ENCODE measurements at regions not wholly inside any gene's neighbourhood (a gene's known extent, or its start where the extent isn't known, plus 50 kb on each side); places are given as distances from the start of the nearest gene placed in this dataset.

- TF ChIP-seq ZNF580 (tag by site-specific recombination; IDR thresholded peaks at IDR 0.05) (no peak), ZIC2 (tag by site-specific recombination; IDR thresholded peaks at IDR 0.05) (no peak)
Measured at GRCh38 chr12:84542289-84542688, 370.3 kb downstream of the SLC6A15 start (continued).

GRCh38 chr12:84537666-84538065 lies 374.9 kb downstream of the SLC6A15 start:
- CTCF ChIA-PET: no interaction called here
- H3K4me3 ChIP-seq (ENCODE audit: low read depth, low read length): no peak overlapping the region

GRCh38 chr12:84512751-84513150 lies 399.8 kb downstream of the SLC6A15 start:
- POLR2A ChIA-PET: no interaction called here
- CTCF ChIA-PET: no interaction called here
- no peak overlapping the region for H3K4me3 ChIP-seq (ENCODE audit: low read depth, low read length)
- no peak overlapping the region for H3K27ac ChIP-seq (ENCODE audit: extremely low read depth, low read depth, low read length)
- H3K4me1 ChIP-seq (ENCODE audit: control insufficient read depth, insufficient read depth, low read length): no peaks in the 10 kb centered on the region
- no peaks in the 10 kb centered on the region for H3K36me3 ChIP-seq (ENCODE audit: control insufficient read depth in 2 of 2, insufficient read depth in 1 of 2, low read length in 2 of 2)
- no peaks in the 10 kb centered on the region for H3K9me3 ChIP-seq (ENCODE audit: control insufficient read depth, insufficient read depth, low read depth, low read length)
- no peak for TF ChIP-seq ZNF473 (tag by site-specific recombination; IDR thresholded peaks at IDR 0.05)
- TF ChIP-seq ZNF670 (tag by site-specific recombination; IDR thresholded peaks at IDR 0.05; ENCODE audit: low read depth): no peak
- TF ChIP-seq INSM2 (tag by site-specific recombination; IDR thresholded peaks at IDR 0.05): no peak
- TF ChIP-seq ZNF544 (tag by site-specific recombination; IDR thresholded peaks at IDR 0.05): no peak
- TF ChIP-seq REST (tag by site-specific recombination; IDR thresholded peaks at IDR 0.05): no peak
- TF ChIP-seq HOXD13 (CRISPR knock-in tag; IDR thresholded peaks at IDR 0.05; ENCODE audit: borderline replicate concordance): no peak
- no peak for TF ChIP-seq GFI1B (tag by site-specific recombination; IDR thresholded peaks at IDR 0.05)
- TF ChIP-seq ZNF610 (tag by site-specific recombination; IDR thresholded peaks at IDR 0.05; ENCODE audit: borderline replicate concordance): no peak
- no peak for TF ChIP-seq ZNF791 (tag by site-specific recombination; IDR thresholded peaks at IDR 0.05)
- no peak for TF ChIP-seq KLF16 (tag by site-specific recombination; IDR thresholded peaks at IDR 0.05)
- TF ChIP-seq ZNF394 (tag by site-specific recombination; IDR thresholded peaks at IDR 0.05; ENCODE audit: borderline replicate concordance): no peak
- TF ChIP-seq CTCF (tag by site-specific recombination; IDR thresholded peaks at IDR 0.05): no peak
- no peak for TF ChIP-seq TCF7L2 (IDR thresholded peaks at IDR 0.05; ENCODE audit: borderline replicate concordance, low read depth, low read length)
- no peak for TF ChIP-seq ZNF677 (tag by site-specific recombination; IDR thresholded peaks at IDR 0.05)
- TF ChIP-seq ZNF362 (tag by site-specific recombination; IDR thresholded peaks at IDR 0.05): no peak
- TF ChIP-seq ZNF366 (tag by site-specific recombination; conservative IDR thresholded peaks at IDR 0.05): no peak
- TF ChIP-seq ZNF26 (tag by site-specific recombination; IDR thresholded peaks at IDR 0.05): no peak
- no peak for TF ChIP-seq ZNF214 (tag by site-specific recombination; IDR thresholded peaks at IDR 0.05; ENCODE audit: borderline replicate concordance)

More at GRCh38 chr12:84537666-84538065, 374.9 kb downstream of the SLC6A15 start:
- no peak for TF ChIP-seq AEBP2 (tag by site-specific recombination; IDR thresholded peaks at IDR 0.05; ENCODE audit: borderline replicate concordance)
- Histone ChIP-seq H3K4me1 (ENCODE audit: control insufficient read depth, insufficient read depth, low read length) (no peaks in the 10 kb centered on the region), H3K27ac (ENCODE audit: extremely low read depth, low read depth, low read length) (no peak overlapping the region), H3K9me3 (ENCODE audit: control insufficient read depth, insufficient read depth, low read depth, low read length) (no peaks in the 10 kb centered on the region), H3K36me3 (ENCODE audit: control insufficient read depth in 2 of 2, insufficient read depth in 1 of 2, low read length in 2 of 2) (no peaks in the 10 kb centered on the region)
- POLR2A ChIA-PET: no interaction called here
